ENCODE measurements at regions not wholly inside any gene's neighbourhood (a gene's known extent, or its start where the extent isn't known, plus 50 kb on each side); places are given as distances from the start of the nearest gene placed in this dataset.
"Not testable (repeated sequence)": the region's sequence is repeated elsewhere in the genome, so short reads cannot be mapped to it uniquely, and the experiment has no call there.

- DNase-seq, result no peak
- Histone ChIP-seq H3K9me3 (no peaks in the 10 kb centered on the region), H3K4me1 (ENCODE audit: insufficient read depth) (no peaks in the 10 kb centered on the region), H3K27ac (no peak overlapping the region), H3K4me3 (no peak overlapping the region), H3K36me3 (no peaks in the 10 kb centered on the region), H3K27me3 (no peaks in the 10 kb centered on the region)
- TF ChIP-seq POLR2A (IDR thresholded peaks at IDR 0.05) (no peak), EP300 (IDR thresholded peaks at IDR 0.05) (no peak), CTCF (IDR thresholded peaks at IDR 0.05) (no peak)
- intact Hi-C loops (cut with DNase I), result no loop called here
- 87 to 93% (median 88%) methylated on average over 1 of the region's 1 CpG for WGBS, 3 donors
These were observed 102.7 kb upstream of the STARD4 start for GRCh38 chr5:111615054-111615453.

- H3K27ac ChIP-seq; H3K36me3 ChIP-seq; DNase-seq; H3K4me3 ChIP-seq; intact Hi-C loops (cut with DNase I); H3K4me1 ChIP-seq (ENCODE audit: insufficient read depth); H3K27me3 ChIP-seq; H3K9me3 ChIP-seq: not testable (repeated sequence)
- WGBS, 3 donors, result 94 to 97% (median 95%) methylated on average over 24 to 32 of the region's 32 CpGs
These were observed 99.8 kb upstream of the STARD4 start for GRCh38 chr5:111612013-111612630.

- intact Hi-C loops (cut with DNase I), result no loop called here
- DNase-seq, result no peak
- Histone ChIP-seq H3K27me3 (no peaks in the 10 kb centered on the region), H3K36me3 (no peaks in the 10 kb centered on the region), H3K4me1 (ENCODE audit: insufficient read depth) (no peaks in the 10 kb centered on the region), H3K27ac (no peak overlapping the region), H3K4me3 (no peak overlapping the region), H3K9me3 (no peaks in the 10 kb centered on the region)
- TF ChIP-seq CTCF (IDR thresholded peaks at IDR 0.05) (no peak), EP300 (IDR thresholded peaks at IDR 0.05) (no peak), POLR2A (IDR thresholded peaks at IDR 0.05) (no peak)
- WGBS, 3 donors, result 61 to 66% (median 65%) methylated on average over 2 of the region's 2 CpGs
These were observed 93.9 kb upstream of the STARD4 start for GRCh38 chr5:111606194-111606593.

GRCh38 chr5:111603446-111603827 is 91.1 kb upstream of the STARD4 start:
- WGBS, 3 donors, result 63 to 68% (median 67%) methylated on average over 2 of the region's 2 CpGs
- Histone ChIP-seq H3K4me1 (ENCODE audit: insufficient read depth) (no peaks in the 10 kb centered on the region), H3K36me3 (no peaks in the 10 kb centered on the region), H3K9me3 (no peaks in the 10 kb centered on the region), H3K27ac (no peak overlapping the region), H3K4me3 (no peak overlapping the region), H3K27me3 (no peaks in the 10 kb centered on the region)
- no peak for TF ChIP-seq EP300 (IDR thresholded peaks at IDR 0.05)
- no peak for DNase-seq
- intact Hi-C loops (cut with DNase I), result no loop called here

- Histone ChIP-seq H3K27me3 (no peaks in the 10 kb centered on the region), H3K36me3 (no peaks in the 10 kb centered on the region), H3K9me3 (no peaks in the 10 kb centered on the region), H3K4me3 (no peak overlapping the region), H3K27ac (no peak overlapping the region), H3K4me1 (ENCODE audit: insufficient read depth) (no peaks in the 10 kb centered on the region)
- intact Hi-C loops (cut with DNase I), result no loop called here
- WGBS, 3 donors, result 64 to 75% (median 74%) methylated on average over 5 of the region's 5 CpGs
- DNase-seq, result no peak
- TF ChIP-seq CTCF (IDR thresholded peaks at IDR 0.05) (no peak), POLR2A (IDR thresholded peaks at IDR 0.05) (no peak), EP300 (IDR thresholded peaks at IDR 0.05) (no peak)
These were observed 90.6 kb upstream of the STARD4 start for GRCh38 chr5:111602817-111603445.
